HEK293 (cell line): ENCODE measurements at regions not wholly inside any gene's neighbourhood (a gene's known extent, or its start where the extent isn't known, plus 50 kb on each side); places are given as distances from the start of the nearest gene placed in this dataset.

Source experiments
- CTCF ChIA-PET: fragments of 350-600 bp; formaldehyde crosslinking; extraction: SDS; loops from one replicate; lab custom pipeline; 2021; ENCODE audit warnings: antibody characterized with exemption; lab: Yijun Ruan, JAX
- POLR2A ChIA-PET: fragments of 300-600 bp; formaldehyde crosslinking; extraction: SDS; loops from one replicate; lab custom pipeline; 2020; ENCODE audit warnings: antibody characterized with exemption, inconsistent platforms; lab: Yijun Ruan, JAX
- H3K27ac ChIP-seq: fragments of 200-500 bp; sonication (Bioruptor generic); 2 replicates; pipeline ENCODE4 v1.5.1; 2014; ENCODE audit warnings: low read depth, low read length, control low read depth, inconsistent platforms; ENCODE audit errors: extremely low read depth
- H3K36me3 ChIP-seq, 2 experiments: fragments of 200-500 bp in 1 of 2; sonication (Bioruptor generic) in 1 of 2; 1 replicate in 1 of 2; 2 replicates in 1 of 2; pipeline ENCODE4 v1.5.1; 2014 to 2017; ENCODE audit warnings: inconsistent platforms in 2 of 2, low read length in 2 of 2; ENCODE audit not compliant: control insufficient read depth in 2 of 2, insufficient read depth in 1 of 2
- H3K4me1 ChIP-seq: fragments of 200-500 bp; sonication (Bioruptor generic); 2 replicates; pipeline ENCODE4 v1.5.1; 2014; ENCODE audit warnings: mild to moderate bottlenecking, low read length, inconsistent platforms; ENCODE audit not compliant: control insufficient read depth, insufficient read depth
- H3K4me3 ChIP-seq: 2 replicates; pipeline ENCODE4 v1.5.1; 2011; ENCODE audit warnings: low read depth, mild to moderate bottlenecking, control low read depth, low read length, moderate library complexity
- H3K9me3 ChIP-seq: fragments of 200-500 bp; sonication (Bioruptor generic); 2 replicates; pipeline ENCODE4 v1.5.1; 2014; ENCODE audit warnings: low read depth, low read length, inconsistent platforms; ENCODE audit not compliant: control insufficient read depth, insufficient read depth
- EGR2 ChIP-seq: fragments of 450-650 bp; formaldehyde crosslinking; IDR thresholded peaks from 2 replicates; pipeline ENCODE4 v1.5.1; 2016; ENCODE audit warnings: low read depth, missing biosample characterization, missing genetic modification characterization
- GLIS1 ChIP-seq: fragments of 450-650 bp; formaldehyde crosslinking; IDR thresholded peaks from 2 replicates; pipeline ENCODE4 v1.5.1; 2016; ENCODE audit warnings: missing biosample characterization, missing genetic modification characterization
- PRDM4 ChIP-seq: fragments of 450-650 bp; formaldehyde crosslinking; IDR thresholded peaks from 2 replicates; pipeline ENCODE4 v1.5.1; 2017; ENCODE audit warnings: missing biosample characterization, missing genetic modification characterization
- SCRT1 ChIP-seq: fragments of 450-650 bp; formaldehyde crosslinking; IDR thresholded peaks from 2 replicates; pipeline ENCODE4 v1.5.1; 2016; ENCODE audit warnings: missing biosample characterization, missing genetic modification characterization, borderline replicate concordance
- ZNF175 ChIP-seq: fragments of 450-650 bp; formaldehyde crosslinking; IDR thresholded peaks from 2 replicates; pipeline ENCODE4 v1.5.1; 2016; ENCODE audit warnings: missing biosample characterization, missing genetic modification characterization
- ZNF211 ChIP-seq: fragments of 450-650 bp; formaldehyde crosslinking; IDR thresholded peaks from 2 replicates; pipeline ENCODE4 v1.5.1; 2016; ENCODE audit warnings: low read depth, missing biosample characterization, missing genetic modification characterization
- ZNF223 ChIP-seq: fragments of 450-650 bp; formaldehyde crosslinking; IDR thresholded peaks from 2 replicates; pipeline ENCODE4 v1.5.1; 2016; ENCODE audit warnings: missing biosample characterization, missing genetic modification characterization
- ZNF488 ChIP-seq: fragments of 450-650 bp; formaldehyde crosslinking; IDR thresholded peaks from 2 replicates; pipeline ENCODE4 v1.5.1; 2016; ENCODE audit warnings: missing biosample characterization, missing genetic modification characterization
- ZNF596 ChIP-seq: fragments of 450-650 bp; IDR thresholded peaks from 2 replicates; pipeline ENCODE4 v1.5.0; 2018; ENCODE audit warnings: missing biosample characterization, mild to moderate bottlenecking, missing genetic modification characterization, moderate library complexity
- ZNF776 ChIP-seq: fragments of 450-650 bp; formaldehyde crosslinking; IDR thresholded peaks from 2 replicates; pipeline ENCODE4 v1.5.0; 2017; ENCODE audit warnings: missing biosample characterization, missing genetic modification characterization, borderline replicate concordance
- ZNF777 ChIP-seq: fragments of 450-650 bp; formaldehyde crosslinking; IDR thresholded peaks from 2 replicates; pipeline ENCODE4 v1.5.1; 2017; ENCODE audit warnings: missing biosample characterization, missing genetic modification characterization, borderline replicate concordance
- ZNF791 ChIP-seq: fragments of 450-650 bp; formaldehyde crosslinking; IDR thresholded peaks from 2 replicates; pipeline ENCODE4 v1.5.1; 2016; ENCODE audit warnings: missing biosample characterization, missing genetic modification characterization
- ZSCAN16 ChIP-seq: fragments of 450-650 bp; formaldehyde crosslinking; IDR thresholded peaks from 2 replicates; pipeline ENCODE4 v1.5.1; 2016; ENCODE audit warnings: missing biosample characterization, missing genetic modification characterization
- ZXDB ChIP-seq: fragments of 450-650 bp; formaldehyde crosslinking; IDR thresholded peaks from 2 replicates; pipeline ENCODE4 v1.5.1; 2016; ENCODE audit warnings: missing biosample characterization, missing genetic modification characterization
- TF ChIP-seq, protein P1 (sequence below): fragments of 450-650 bp; formaldehyde crosslinking; IDR thresholded peaks from 2 replicates; pipeline ENCODE4 v1.5.1; 2016; ENCODE audit warnings: missing biosample characterization, missing genetic modification characterization
- TF ChIP-seq, protein P2 (sequence below): fragments of 450-650 bp; formaldehyde crosslinking; IDR thresholded peaks from 2 replicates; pipeline ENCODE4 v1.5.1; 2016; ENCODE audit warnings: missing biosample characterization, missing genetic modification characterization
- TF ChIP-seq, protein P3 (sequence below): fragments of 450-650 bp; formaldehyde crosslinking; IDR thresholded peaks from 2 replicates; pipeline ENCODE4 v1.5.1; 2016; ENCODE audit warnings: missing biosample characterization, missing genetic modification characterization
- TF ChIP-seq, protein P4 (sequence below): fragments of 450-650 bp; formaldehyde crosslinking; IDR thresholded peaks from 2 replicates; pipeline ENCODE4 v1.5.1; 2016; ENCODE audit warnings: missing biosample characterization, missing genetic modification characterization

DNA sequence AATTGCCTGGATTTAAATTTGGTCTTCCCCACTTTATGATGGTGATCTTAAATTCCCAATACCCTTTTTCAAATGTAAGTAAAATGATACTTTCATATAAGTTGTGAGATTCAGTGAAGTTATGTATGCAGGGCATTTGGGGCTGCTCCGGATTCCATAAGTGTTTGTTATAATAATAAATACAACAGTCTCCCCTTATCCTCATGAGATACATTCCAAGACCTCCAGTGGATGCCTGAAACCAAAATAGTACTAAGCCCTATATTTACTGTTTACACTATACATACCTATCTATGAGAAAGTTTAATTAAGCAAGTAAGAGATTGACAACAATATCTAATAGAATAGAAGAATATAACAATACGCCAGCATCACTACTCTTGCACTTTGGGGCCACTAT, 2237.8 kb downstream of the PCDH9 start:
- Histone ChIP-seq H3K9me3 (no peaks in the 10 kb centered on the region), H3K4me3 (no peak overlapping the region), H3K36me3 (no peaks in the 10 kb centered on the region), H3K27ac (no peak overlapping the region), H3K4me1 (no peaks in the 10 kb centered on the region)
- CTCF ChIA-PET: no interaction called here
- POLR2A ChIA-PET: no interaction called here
- TF ChIP-seq, protein P1, sequence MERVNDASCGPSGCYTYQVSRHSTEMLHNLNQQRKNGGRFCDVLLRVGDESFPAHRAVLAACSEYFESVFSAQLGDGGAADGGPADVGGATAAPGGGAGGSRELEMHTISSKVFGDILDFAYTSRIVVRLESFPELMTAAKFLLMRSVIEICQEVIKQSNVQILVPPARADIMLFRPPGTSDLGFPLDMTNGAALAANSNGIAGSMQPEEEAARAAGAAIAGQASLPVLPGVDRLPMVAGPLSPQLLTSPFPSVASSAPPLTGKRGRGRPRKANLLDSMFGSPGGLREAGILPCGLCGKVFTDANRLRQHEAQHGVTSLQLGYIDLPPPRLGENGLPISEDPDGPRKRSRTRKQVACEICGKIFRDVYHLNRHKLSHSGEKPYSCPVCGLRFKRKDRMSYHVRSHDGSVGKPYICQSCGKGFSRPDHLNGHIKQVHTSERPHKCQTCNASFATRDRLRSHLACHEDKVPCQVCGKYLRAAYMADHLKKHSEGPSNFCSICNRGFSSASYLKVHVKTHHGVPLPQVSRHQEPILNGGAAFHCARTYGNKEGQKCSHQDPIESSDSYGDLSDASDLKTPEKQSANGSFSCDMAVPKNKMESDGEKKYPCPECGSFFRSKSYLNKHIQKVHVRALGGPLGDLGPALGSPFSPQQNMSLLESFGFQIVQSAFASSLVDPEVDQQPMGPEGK (tag by site-specific recombination): no peak
- TF ChIP-seq, protein P2, sequence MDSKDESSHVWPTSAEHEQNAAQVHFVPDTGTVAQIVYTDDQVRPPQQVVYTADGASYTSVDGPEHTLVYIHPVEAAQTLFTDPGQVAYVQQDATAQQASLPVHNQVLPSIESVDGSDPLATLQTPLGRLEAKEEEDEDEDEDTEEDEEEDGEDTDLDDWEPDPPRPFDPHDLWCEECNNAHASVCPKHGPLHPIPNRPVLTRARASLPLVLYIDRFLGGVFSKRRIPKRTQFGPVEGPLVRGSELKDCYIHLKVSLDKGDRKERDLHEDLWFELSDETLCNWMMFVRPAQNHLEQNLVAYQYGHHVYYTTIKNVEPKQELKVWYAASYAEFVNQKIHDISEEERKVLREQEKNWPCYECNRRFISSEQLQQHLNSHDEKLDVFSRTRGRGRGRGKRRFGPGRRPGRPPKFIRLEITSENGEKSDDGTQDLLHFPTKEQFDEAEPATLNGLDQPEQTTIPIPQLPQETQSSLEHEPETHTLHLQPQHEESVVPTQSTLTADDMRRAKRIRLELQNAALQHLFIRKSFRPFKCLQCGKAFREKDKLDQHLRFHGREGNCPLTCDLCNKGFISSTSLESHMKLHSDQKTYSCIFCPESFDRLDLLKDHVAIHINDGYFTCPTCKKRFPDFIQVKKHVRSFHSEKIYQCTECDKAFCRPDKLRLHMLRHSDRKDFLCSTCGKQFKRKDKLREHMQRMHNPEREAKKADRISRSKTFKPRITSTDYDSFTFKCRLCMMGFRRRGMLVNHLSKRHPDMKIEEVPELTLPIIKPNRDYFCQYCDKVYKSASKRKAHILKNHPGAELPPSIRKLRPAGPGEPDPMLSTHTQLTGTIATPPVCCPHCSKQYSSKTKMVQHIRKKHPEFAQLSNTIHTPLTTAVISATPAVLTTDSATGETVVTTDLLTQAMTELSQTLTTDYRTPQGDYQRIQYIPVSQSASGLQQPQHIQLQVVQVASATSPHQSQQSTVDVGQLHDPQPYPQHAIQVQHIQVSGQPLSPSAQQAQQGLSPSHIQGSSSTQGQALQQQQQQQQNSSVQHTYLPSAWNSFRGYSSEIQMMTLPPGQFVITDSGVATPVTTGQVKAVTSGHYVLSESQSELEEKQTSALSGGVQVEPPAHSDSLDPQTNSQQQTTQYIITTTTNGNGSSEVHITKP (tag by site-specific recombination): no peak
- no peak for TF ChIP-seq ZSCAN16 (tag by site-specific recombination)
- no peak for TF ChIP-seq ZNF776 (tag by site-specific recombination)
- TF ChIP-seq PRDM4 (tag by site-specific recombination): no peak
- TF ChIP-seq, protein P3, sequence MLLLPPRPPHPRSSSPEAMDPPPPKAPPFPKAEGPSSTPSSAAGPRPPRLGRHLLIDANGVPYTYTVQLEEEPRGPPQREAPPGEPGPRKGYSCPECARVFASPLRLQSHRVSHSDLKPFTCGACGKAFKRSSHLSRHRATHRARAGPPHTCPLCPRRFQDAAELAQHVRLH (tag by site-specific recombination): no peak
- TF ChIP-seq ZNF596: no peak
- TF ChIP-seq ZNF777 (tag by site-specific recombination): no peak
- TF ChIP-seq EGR2 (tag by site-specific recombination): no peak
- no peak for TF ChIP-seq ZNF488
- TF ChIP-seq, protein P4, sequence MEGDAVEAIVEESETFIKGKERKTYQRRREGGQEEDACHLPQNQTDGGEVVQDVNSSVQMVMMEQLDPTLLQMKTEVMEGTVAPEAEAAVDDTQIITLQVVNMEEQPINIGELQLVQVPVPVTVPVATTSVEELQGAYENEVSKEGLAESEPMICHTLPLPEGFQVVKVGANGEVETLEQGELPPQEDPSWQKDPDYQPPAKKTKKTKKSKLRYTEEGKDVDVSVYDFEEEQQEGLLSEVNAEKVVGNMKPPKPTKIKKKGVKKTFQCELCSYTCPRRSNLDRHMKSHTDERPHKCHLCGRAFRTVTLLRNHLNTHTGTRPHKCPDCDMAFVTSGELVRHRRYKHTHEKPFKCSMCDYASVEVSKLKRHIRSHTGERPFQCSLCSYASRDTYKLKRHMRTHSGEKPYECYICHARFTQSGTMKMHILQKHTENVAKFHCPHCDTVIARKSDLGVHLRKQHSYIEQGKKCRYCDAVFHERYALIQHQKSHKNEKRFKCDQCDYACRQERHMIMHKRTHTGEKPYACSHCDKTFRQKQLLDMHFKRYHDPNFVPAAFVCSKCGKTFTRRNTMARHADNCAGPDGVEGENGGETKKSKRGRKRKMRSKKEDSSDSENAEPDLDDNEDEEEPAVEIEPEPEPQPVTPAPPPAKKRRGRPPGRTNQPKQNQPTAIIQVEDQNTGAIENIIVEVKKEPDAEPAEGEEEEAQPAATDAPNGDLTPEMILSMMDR: no peak
- TF ChIP-seq GLIS1: no peak
- TF ChIP-seq SCRT1 (tag by site-specific recombination): no peak
- TF ChIP-seq ZNF791: no peak
- TF ChIP-seq ZNF211 (tag by site-specific recombination): no peak
- TF ChIP-seq ZXDB (tag by site-specific recombination): no peak
- no peak for TF ChIP-seq ZNF175 (tag by site-specific recombination)
- no peak for TF ChIP-seq ZNF223 (tag by site-specific recombination)
